Myocyte (in vitro differentiated cells): ENCODE measurements at regions not wholly inside any gene's neighbourhood (a gene's known extent, or its start where the extent isn't known, plus 50 kb on each side); places are given as distances from the start of the nearest gene placed in this dataset.

Experiments used
- DNase-seq: peaks from one replicate; pipeline ENCODE4 v3.0.0-alpha.2; 2012; ENCODE audit warnings: low read depth

DNA sequence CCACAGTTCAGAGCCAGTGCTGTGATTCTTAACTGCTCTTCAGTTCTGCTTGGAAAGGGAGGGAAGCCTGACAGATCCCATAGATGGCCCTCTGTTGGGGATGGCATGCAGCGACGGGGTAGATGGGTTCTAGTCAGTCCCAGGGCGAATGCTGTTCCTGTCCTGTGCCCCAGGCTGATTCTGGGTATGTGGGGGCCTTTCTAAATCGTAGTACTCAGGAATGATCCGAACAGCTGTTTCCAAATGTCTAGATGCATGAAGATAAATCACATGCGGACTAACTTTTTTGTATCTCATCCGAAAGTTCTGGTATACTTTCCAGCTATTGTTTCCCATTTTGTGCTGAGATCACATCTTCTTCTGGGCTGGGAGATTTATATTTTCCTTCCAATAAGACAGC is 186.0 kb upstream of the MKI67 start:
- no peak for DNase-seq

DNA sequence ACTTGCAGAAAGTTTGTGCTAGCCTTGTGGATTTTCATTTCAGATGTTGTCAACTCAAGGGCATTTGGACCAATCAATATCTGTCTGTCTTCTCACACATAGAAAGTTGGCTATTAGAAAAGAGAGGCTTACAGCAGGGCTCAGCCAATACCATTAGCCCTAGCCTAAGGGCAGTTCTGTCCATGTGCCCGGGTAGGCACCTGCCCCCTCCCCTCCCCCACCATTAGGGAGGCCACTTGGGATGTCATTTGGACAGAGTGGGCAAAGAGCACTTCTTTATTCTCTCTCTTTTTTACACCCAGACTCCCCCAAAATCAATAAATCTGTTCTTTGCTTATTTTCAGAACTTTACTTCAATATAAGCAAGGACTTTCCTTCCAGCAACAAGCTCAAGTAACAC is 188.5 kb upstream of the MKI67 start:
- no peak for DNase-seq

- no peak for DNase-seq
Measured at GRCh38 chr10:128316121-128316726, 190.0 kb upstream of the MKI67 start.

DNA sequence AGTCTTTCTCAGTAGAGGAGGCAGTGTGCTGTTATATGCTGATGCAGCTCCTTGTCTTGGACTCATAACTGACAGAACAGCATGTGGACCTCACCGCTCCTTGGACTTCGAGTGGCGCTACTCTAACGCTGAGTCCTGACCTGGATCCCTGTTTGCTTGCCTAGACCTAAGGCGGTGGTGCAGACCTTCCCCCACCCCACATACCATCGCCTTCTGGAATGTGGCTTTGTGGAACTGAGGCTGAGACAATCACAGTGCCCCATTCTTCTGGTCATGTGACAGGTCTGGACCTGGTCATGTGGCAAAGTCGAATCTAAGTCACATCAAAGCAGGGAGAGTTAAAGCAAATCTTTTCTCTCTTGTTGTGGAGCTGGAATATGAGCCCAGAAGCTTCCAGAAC is 190.7 kb upstream of the MKI67 start:
- DNase-seq = no peak

DNA sequence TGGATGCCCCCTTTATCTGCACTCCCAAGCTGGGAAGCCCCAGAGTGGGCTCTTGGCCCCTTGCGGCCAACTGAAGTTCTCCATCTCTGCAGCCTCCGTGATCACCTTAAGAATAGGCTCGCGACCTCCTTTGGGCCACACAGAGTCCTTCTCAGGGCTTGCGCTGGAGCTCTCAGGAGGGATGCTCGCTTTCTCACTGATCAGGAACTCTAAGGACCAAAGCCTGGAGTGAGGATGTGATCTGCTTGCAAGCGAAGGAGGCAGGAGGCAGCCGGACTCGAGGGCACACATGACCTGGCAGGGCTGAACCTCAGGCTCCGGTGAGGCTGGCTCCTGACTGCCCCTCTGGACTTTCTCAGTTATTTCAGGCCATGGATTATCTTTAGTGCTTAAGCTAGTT is 192.1 kb upstream of the MKI67 start:
- DNase-seq = no peak

DNA sequence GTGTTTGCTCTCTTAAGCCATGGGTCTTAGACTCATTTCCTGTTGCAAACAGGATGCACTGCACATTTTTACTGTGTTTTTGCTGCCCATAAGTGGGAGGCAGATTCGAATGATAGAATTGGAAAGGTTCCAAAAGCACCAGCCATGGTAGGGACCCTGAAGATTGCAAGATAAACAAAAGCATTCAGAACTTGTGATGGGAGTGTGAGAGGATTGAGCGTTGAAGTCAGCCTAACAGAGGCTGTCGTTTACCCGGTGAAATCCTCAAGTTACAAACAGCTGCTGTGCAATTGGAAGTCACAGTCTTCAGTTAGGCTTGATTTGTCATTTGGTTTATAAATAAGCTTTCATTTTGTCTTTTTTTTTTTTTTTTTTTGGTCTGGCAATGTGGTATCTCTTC is 192.7 kb upstream of the MKI67 start:
- DNase-seq = peak; percentile 0

- DNase-seq = no peak
Measured at GRCh38 chr10:128322106-128322505, 195.9 kb upstream of the MKI67 start.

DNA sequence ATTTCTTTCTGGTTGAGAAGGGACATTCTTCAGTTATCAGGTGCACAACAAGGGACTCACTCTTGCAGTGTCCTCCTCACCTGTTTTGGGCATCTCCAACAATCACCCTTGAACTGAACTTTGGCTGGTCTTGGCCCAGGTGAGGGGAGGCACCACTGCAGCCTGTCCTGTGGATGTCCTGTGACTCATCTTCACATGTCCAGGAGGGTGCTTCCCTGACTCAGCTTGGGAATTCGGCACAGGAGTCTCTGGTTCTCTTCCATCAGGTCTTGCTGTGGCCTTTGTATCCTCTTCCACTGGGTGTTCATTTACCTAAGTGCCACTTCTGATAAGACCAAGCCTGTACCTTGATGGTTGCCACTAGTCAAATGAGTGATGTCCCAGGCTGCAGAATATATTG is 196.7 kb upstream of the MKI67 start:
- no peak for DNase-seq

DNA sequence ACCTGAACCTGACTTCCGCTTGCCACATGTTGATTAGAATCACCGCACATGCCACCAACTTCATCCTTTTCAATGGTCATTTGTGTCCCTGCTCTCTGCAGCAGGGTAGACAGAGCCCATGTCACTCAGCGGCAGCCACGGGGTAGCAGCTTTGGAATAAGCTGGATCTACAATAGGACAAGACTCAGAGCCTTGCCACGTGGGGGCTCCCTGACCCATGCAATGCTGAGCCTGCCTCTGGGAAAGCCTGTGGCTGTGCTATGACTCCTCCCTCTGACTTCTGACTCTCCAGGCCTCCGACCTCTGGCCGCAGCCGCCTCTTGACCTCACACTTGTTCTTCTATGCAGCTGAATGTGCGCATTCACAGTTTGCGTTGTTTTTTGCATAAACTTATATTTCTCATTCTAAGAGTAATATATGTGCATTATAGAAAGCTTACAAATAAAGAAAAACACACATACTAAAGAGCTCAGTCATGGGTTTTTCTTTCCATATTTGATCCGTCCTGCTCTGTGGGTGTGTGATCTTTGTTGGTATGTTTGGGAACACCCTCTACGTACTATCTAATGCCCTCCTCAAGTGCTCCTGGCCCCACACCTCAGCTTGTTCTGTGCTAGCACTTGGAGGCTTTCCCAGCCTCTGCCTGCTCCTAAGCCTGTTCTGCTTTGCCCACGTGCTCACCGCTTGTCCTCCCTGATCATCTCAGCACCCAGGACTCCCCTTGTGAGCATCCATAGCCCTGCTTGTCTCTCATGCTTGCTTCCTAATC is 198.0 kb upstream of the MKI67 start:
- no peak for DNase-seq

DNA sequence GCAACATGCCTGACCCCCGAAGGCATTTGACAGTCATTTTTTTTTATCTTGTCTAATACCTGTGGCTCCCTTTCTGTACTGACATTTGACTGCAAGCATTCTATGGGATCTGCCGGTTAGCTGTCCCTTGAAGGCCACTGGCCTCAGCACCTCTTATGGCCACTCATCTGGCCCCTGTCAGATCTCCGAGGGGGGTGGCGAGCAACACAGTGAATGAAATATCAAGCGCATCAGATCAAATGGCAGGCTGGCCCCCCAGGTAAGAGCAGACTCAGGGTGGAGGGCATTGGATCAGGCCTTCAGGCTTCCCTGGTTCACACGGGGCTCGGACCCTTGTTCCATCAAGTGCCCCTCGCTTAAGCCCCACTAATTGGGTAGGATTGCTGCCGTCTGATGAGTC is 199.6 kb upstream of the MKI67 start:
- DNase-seq = no peak

GRCh38 chr10:128326251-128326650 is 200.0 kb upstream of the MKI67 start:
- no peak for DNase-seq

- no peak for DNase-seq
Measured at GRCh38 chr10:128326851-128327250, 200.6 kb upstream of the MKI67 start.

- DNase-seq = no peak
Measured at GRCh38 chr10:128336401-128336800, 210.2 kb upstream of the MKI67 start.

DNA sequence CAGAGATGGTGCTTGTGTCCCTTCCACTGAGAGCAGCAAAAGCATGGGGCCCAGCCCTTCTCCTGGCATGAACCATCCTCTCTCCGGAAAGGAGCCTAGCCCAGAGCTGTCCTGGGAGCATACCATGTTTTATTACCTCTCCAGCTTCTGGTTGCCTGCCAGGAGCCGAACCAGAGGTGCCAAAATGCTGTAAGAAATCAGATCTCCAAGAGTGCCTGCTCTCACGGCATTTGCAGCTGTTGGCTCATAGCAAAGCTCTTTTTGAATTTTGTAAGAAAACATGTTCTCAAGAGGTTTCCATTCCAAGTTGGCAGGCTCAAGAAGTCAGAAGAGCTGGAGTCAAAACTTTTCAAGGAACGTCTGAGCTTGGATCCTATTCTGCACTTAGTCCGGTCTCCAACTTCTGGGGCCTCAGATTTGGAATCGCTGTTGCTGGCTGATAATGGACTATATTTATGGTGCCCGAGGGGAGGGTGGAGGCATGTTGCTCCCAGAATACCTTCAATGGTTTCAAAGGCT is 211.7 kb upstream of the MKI67 start:
- no peak for DNase-seq

GRCh38 chr10:128338951-128339350 is 212.7 kb upstream of the MKI67 start:
- DNase-seq = no peak

GRCh38 chr10:128339753-128340152 is 213.5 kb upstream of the MKI67 start:
- DNase-seq = no peak

DNA sequence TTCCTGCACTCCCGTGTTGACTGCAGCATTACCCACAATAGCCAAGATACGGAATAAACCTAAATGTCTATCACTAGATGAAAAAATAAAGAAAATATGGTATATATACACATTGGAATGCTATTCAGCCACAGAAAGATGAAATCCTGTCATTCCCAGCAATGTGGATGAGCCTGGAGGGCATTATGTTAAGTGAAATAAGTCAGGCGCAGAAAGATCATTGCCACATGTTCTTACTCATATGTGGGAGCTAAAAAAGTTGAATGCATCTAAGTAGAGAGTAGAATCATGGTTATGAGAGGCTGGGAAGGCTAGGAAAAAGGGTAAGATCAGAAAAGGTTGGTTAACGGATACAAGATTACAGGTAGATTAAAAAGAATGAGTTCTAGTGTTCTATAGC is 219.1 kb upstream of the MKI67 start:
- no peak for DNase-seq

DNA sequence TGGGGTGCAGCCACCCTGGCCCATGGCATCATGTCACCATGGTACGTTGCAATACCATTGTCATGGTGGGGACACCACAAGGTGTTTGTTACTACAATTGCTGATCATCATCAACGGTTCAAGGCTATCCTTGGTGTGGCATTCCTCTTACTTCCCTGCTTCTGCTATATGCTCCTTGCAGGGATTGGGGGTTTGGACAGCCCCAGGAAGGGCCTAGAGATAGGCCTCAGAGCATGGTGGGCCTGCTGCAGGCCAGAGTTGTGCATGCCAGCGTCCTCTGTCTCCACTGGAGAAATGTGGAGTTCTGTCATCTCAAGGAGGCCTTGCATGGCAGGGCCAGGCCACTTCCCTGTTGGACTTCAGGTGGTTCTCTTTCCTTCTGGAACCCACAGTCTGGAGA is 234.6 kb upstream of the MKI67 start:
- DNase-seq = no peak

DNA sequence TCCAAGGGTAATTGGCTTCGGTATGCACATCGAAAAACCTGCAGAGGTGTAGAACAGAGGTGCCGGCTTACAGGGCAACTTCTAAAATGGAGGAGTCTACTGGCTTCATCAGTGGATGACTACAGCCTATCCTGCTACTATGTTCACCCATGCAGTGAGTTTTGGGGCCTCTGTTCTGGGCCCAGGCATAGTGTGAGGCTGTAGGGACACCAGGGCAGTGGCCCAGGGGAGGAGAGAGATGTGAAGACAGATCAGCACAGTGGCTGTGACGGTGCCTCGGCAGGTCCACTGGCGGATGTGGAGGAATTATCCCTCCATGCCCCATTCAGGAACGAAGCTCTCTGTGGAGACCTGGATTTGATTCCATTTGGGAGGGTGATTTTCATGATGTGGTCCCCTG is 235.3 kb upstream of the MKI67 start:
- DNase-seq = no peak

GRCh38 chr10:128362514-128362913 is 236.3 kb upstream of the MKI67 start:
- DNase-seq = no peak

DNA sequence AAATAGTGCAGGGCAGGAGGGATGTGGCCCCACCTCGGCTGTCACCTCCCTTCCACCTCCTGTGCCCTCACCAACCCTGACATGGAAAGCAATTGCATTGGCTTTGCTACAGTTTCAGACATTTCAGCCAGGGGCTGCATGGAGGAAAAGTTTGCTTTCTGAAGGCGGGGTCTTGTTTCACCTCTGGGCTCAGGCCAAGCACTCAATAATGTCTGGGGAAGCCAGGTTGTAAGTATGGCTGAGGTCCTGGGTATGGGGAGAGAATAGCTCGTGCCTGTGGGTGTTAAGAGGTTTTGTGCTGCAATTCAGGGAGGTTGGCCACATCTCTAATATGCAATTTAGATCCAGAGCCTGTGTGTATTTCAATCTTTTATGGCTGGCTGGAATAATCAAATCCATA is 238.4 kb upstream of the MKI67 start:
- DNase-seq = no peak

GRCh38 chr10:128365156-128365725 is 239.0 kb upstream of the MKI67 start:
- DNase-seq = no peak

GRCh38 chr10:128367807-128368206 is 241.6 kb upstream of the MKI67 start:
- no peak for DNase-seq
